HG02943 (cell line): ENCODE measurements at regions not wholly inside any gene's neighbourhood (a gene's known extent, or its start where the extent isn't known, plus 50 kb on each side); places are given as distances from the start of the nearest gene placed in this dataset.

Experiments used
- ATAC-seq: cut with Tn5 transposase; IDR thresholded peaks from one replicate; pipeline ENCODE4 v1.9.1; 2021; ENCODE audit warnings: mild to moderate bottlenecking, low read depth, moderate library complexity; ENCODE audit not compliant: unreplicated experiment

- ATAC-seq: no peak
Observed at GRCh38 chrX:21056622-21057021, 317.6 kb upstream of the CNKSR2 start.

GRCh38 chrX:21047034-21047455, 327.2 kb upstream of the CNKSR2 start:
- no peak for ATAC-seq

GRCh38 chrX:21014326-21014725, 359.9 kb upstream of the CNKSR2 start:
- no peak for ATAC-seq

GRCh38 chrX:21004835-21005234, 369.4 kb upstream of the CNKSR2 start:
- ATAC-seq: no peak

GRCh38 chrX:20995829-20996228, 378.4 kb upstream of the CNKSR2 start:
- ATAC-seq: no peak

GRCh38 chrX:20989361-20989760, 384.9 kb upstream of the CNKSR2 start:
- ATAC-seq: no peak

GRCh38 chrX:20988804-20989203, 385.4 kb upstream of the CNKSR2 start:
- no peak for ATAC-seq

- ATAC-seq: no peak
Observed at GRCh38 chrX:20988118-20988517, 386.1 kb upstream of the CNKSR2 start.

GRCh38 chrX:20980426-20980825, 393.8 kb upstream of the CNKSR2 start:
- no peak for ATAC-seq

GRCh38 chrX:20974326-20974725, 399.9 kb upstream of the CNKSR2 start:
- no peak for ATAC-seq

GRCh38 chrX:20973038-20973437, 401.2 kb upstream of the CNKSR2 start:
- no peak for ATAC-seq

GRCh38 chrX:20971250-20971649, 403.0 kb upstream of the CNKSR2 start:
- ATAC-seq: no peak

GRCh38 chrX:20969565-20969964, 404.7 kb upstream of the CNKSR2 start:
- no peak for ATAC-seq

GRCh38 chrX:20968996-20969395, 405.2 kb upstream of the CNKSR2 start:
- no peak for ATAC-seq

GRCh38 chrX:20967725-20968124, 406.5 kb upstream of the CNKSR2 start:
- no peak for ATAC-seq

- no peak for ATAC-seq
Observed at GRCh38 chrX:20965270-20966044, 408.8 kb upstream of the CNKSR2 start.

- ATAC-seq: no peak
Observed at GRCh38 chrX:20954014-20954413, 420.2 kb upstream of the CNKSR2 start.

- ATAC-seq: no peak
Observed at GRCh38 chrX:20952180-20952579, 422.0 kb upstream of the CNKSR2 start.

GRCh38 chrX:20951016-20951810, 423.0 kb upstream of the CNKSR2 start:
- ATAC-seq: no peak

GRCh38 chrX:20947411-20947912, 426.8 kb upstream of the CNKSR2 start:
- ATAC-seq: no peak

- ATAC-seq: no peak
Observed at GRCh38 chrX:20913760-20914159, 460.5 kb upstream of the CNKSR2 start.

- no peak for ATAC-seq
Observed at GRCh38 chrX:20906571-20906970, 467.6 kb upstream of the CNKSR2 start.
